Inflammatory macrophage treated with lipopolysaccharide for 4 hours (primary cell): ENCODE measurements at regions not wholly inside any gene's neighbourhood (a gene's known extent, or its start where the extent isn't known, plus 50 kb on each side); places are given as distances from the start of the nearest gene placed in this dataset.
"Not testable (repeated sequence)": the region's sequence is repeated elsewhere in the genome, so short reads cannot be mapped to it uniquely, and the experiment has no call there.

Experiments
- DNase-seq: peaks from one replicate; pipeline ENCODE4 v3.0.0-alpha.2; 2020

DNA sequence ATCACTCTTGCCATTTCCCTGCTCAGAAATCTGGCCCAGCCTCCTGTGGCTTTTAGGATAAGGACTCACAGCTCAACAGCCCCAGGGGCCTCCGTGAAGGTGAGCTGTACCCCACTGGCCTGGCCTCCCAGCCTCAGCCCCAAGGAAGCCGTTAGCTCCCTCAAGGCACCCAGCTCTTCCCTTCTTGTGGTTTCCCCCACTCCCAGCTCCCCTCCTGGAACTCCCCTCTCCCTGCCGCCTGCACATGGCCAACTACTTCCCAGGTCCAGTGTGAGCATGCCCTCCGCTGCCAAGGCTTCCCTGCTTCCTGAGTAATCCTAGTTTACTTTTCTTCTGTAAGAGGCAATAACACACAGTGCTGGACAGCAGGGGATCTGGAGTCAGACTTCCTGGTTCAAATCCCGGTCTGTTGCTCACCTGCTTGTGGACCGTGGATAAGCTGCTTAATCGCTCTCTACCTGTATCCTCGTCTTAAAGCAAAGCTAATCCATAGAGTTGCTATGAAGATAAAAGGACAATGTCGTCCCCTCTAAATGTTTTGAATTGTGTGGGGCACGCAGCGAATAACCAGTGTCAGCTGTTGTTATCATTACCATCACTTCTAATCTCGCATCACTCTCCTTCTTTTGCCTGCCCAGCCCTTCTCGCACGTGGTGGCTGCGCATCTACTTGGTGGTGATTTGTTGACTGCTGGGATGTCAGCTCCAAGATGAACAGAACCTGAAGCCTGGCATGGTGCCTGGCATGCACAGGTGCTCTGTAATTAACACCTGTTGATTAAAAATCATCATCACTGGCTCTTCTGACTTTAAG is 86.6 kb downstream of the C5orf15 start:
- no peak for DNase-seq

DNA sequence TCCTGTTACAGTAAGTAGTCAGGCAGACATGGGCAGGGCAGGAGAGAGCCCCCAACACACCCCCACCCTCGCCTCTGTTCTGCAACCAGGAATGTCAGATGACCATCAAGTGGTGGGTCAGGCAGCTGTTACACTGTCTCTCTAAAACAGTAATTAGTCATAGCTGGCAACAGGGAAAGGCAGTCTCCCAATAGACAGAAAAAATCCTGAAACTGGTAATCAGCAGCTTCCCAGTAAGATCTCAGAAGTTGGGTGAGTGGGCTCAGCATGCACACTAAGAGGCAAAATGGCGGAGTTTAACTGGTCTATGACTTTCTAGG is 90.2 kb downstream of the C5orf15 start:
- DNase-seq, result no peak

DNA sequence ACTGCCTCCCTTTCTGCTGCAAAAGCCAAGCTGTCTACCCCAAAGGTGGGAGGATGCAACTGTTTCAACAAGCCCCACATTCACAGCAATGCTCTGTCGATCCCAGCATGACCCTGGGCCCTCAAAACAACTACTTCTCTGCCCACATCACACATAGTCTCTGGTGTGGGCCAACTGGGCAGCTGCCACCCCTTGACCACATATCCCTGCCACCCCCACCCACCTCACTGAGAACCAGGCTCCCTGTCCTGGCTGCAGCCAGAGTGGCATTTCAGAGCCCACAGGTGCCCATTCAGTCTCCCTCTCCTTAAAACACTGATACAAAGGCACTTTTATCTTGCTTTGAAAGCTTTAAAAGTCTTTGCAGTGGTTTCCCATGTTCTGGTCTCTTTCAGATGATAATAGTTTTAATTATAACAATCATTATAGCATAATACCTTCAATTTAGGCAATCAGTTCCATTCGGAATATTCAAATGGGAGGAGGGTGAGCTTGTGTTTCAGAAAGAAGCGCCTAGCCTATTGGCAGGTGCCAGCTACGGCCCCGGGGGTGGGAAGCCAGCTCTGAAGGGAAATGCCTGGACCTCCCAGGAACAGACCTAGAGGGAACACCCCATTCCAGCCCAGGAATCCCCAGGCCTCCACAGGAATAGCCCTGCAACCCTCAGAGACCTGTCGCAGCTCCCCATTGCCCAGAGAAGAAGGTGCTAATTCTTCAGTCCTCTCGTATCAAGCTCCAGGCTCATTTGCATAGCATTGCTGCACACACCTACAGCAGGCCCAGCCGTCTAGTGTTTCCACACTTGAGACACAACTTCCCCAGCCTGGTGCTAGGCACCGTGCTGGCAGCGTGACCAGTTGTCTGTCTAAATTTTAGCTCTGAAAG is 90.8 kb downstream of the C5orf15 start:
- DNase-seq, result no peak

DNA sequence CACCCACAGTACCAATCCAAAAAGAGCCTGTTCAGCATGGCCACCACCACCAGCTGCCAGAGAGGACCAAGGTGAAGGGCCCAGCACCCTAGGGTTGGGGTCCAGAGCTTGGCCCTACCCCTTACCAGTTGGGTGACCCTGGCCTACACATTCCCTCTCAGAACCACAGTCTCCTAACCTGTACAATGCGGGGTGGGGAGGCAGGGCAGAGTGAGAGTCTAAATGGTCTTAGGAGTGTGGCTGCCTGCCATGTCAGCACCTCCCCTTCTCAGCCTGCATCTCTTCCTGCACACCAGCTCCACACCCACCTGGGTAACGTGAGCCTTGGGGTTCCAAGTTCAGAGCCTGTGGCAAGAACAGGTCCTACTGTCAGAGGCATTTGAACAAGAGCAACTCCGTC is 92.2 kb downstream of the C5orf15 start:
- DNase-seq, result no peak

DNA sequence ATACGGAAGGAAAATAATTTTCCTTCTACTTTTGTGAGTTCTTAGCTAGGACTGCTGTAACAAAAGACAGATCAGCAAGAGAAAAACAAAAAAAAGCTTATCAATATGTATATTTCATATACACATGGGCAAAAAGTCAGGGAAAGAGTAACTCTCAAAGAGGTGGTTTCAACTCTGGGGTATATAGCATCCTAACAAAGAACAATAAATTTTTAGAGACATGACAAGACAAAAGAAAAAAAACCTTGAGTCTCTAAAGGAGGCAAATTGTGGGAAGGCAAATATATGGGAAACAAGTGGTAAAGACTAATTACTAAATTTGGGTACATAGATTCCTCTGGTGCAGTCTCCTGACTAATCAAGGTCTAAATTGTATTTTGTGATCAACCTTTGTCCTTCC is 93.2 kb downstream of the C5orf15 start:
- DNase-seq, result no peak

DNA sequence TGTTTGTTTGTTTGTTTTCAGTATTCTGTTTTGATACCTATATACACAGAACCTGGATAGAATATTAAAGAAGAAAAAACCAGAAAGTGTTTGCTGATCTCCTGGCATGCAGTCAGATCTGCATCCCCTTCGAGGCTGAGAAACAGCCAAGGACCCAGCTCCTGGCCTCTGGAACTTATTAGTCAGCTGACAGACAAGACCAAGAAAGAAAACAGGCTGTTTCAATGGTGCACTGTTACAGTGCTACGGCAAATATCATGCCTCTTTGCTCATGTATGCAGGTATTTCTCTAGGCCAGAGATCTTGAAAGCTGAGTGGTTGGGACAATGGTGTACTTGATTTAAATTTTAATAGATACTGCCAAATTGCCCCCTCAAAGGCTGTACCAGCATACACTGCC is 95.0 kb downstream of the C5orf15 start:
- DNase-seq, result no peak

DNA sequence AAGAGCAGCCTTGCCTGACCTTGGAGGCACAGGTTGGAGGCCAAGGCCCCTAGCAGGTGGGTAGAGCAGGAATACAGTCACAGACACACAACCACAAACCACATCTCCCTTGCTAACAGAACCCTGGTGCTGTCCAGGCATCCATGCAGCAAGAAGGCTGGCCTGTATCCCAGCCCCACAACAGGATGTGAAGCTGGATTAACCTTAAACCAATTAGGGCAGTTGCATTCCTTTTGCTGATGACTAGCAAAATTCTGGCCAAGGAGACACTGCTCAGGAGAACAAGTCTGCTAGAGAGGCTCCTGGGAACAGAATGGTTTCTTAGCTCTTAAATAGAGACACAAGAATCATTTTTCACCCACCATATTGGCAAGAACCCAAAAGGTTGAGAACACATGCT is 97.8 kb downstream of the C5orf15 start:
- DNase-seq, result no peak

DNA sequence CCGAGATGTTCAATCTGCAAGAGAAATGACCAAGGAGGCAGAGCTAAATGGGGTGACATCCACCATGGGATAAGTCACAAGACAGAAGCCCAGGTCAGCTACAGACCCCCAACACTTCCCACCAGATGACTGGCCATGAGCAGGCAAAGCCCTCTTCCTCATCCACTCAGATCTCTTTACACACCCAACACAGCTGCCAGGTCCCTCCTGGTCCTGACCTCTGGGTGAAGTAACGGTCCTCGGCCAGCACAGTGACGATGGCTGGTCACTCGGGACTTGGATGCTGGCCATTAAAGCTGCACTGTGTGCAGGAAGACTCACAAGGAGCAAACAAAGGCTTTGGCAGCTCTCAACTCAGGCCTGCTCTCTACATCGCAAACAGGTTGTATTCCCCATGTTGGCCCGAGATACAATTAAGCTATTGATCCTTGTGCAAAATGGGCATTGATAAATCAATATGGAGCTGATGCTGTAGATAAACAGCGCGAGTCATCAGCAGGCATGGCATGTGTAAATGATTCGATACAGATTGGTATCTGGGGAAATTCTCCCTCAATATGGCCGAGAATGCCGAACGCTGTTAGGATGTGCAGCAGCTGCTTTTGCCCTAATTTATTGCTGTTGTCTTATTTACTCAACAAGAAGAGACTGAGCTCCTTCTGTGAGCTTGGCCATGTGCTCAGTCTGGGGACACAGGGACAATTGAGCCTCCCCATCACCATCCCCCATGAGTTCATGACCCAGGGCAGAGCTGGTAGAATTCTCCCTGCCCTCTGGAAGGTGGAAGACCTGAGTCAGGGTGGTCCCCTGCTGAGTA is 98.7 kb downstream of the C5orf15 start:
- no peak for DNase-seq

DNA sequence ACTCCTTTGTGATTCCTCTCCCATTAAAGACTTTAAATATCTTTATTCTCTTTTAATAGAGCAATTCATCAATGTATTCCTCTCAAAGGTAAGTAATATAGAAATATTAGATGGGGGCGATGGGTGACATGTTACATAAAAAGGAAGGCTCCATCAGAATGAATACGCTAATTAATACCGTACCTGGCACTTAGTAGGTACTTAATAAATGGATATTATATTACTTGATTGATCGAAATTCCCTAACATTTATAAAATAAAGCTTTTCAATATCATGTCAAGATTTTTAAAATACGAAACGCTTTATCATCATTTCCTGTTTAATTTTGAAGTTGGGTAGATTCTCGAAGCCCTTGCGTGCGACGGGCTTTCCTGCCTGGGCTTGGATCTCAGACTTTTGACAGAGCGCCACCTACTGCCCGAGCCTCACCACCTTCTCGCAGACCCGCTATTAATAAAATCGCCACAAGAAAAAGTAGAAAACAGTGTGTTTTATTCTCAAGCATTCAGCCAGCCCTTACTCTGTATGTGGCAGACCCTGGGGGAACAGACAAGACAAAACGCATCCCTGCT is 99.4 kb downstream of the C5orf15 start:
- DNase-seq, result peak; percentile 67

DNA sequence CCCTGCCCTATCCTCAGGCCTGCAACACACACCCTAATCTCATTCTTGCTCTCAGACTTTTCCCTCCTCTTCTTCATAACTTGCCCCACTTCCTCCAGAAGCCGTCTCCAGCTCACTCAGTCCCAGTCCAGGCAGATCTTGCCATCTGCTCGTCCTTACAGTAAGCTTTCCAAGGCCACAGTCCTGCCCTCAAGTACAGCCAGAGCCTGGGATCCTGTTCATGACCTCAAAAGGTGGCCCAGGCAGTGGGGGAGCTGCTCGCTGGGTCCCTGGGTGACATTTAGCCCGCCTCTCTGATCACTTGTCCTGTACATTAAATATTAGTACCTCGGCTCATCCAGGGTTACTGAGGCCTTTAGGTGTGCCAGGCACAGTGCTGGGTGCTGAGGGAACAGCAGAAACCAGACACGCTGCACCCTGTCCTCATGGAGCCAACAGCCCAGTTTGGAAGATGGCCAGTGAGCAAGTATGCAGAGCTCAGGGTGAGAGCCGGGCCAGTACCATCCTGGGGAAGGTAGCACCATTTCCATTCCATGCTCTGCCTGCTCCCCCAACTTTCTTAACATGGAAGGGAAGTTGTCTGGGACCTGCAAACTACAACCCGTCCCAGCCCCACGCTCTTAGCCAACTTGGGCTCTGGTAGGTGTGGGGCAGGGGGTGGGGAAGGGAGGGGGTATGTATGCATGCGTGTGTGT is 100.4 kb downstream of the C5orf15 start:
- no peak for DNase-seq

DNA sequence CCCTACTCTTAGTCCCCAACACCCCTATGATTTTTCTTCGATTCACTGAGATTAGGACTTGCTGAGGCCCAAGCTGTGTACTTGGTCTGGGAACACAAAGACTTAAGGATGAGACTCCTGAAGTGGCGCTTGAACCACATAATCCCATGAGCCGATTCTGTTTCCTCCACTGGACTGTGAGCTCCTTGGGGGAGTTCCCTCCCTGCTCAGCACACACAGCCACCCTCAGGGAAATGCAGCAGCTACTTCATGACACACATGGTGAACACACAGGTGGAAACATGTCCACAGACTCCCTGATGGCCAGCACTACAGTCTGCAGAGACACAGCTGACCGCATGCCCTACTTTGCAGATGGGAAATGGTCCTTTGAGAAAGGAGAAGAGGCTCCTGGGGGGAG is 101.1 kb downstream of the C5orf15 start:
- no peak for DNase-seq

DNA sequence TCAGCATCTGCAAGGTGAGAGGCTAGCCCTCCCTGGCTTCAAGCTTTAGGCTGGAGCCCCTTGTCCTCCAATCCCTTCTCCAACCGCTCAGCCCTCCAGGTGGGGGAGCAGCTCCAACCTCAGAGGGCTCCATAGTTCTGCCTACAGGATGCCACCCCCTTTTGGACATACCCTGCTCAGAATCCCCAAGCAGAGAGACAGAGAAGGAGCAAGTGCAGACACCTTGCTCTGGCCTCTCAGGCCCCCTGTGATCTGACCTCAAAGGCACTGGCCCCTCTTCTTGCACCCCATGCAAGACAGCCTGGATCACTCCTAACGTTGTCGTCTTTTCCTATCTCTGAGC is 101.6 kb downstream of the C5orf15 start:
- no peak for DNase-seq

DNA sequence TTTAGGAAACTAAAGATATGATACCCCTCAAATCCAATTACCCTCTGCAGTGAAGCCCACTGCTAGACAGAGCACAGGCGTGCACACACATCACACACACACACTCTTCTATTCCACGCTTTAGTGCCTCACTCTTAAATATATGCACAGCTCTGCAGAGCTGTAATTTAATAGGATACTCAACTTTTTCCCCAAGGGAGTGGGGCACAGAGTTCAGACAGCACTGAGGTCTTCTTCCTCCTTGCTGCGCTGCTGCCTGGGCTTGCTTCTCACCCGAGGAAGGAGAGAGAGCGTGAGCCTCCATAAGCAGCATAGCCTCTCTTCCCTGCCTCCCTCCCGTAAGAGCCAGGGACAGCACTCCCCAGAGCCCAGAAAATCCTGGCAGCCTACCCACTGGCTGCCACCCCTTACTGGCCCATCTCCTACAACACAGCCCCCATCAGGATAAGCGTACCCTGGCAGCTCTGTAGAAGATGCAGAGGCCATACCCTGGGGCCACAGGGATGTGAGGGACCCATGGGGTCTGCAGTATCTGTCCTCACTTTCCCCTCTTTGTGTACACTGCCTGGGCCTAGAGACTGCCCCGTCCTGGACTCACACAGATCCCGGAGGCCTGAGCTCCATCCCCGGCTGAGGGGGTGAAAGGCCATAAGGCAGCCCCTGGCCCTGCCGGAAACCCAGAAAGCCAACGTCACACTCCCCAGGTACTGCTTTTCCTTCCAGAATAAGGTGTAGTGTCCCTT is 102.1 kb downstream of the C5orf15 start:
- no peak for DNase-seq

DNA sequence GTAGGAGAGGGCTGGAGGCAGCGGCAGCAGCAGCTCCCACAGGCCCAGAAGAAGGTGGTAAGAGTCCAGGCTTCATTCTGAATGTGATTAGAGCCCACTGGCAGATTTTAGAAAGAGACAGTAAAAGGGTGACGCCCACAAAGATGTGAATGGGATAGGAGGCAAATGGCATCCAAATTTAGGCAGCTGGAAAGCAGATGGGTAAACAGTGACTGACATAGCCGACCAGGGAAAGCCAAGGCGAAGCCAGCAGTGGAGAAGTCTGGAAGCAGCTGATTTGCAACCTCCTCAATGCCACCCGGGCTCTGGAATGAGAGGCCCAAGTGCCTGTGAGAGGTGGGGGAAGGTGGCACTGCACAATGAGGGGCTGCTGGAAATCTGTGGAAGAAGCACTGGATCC is 103.3 kb downstream of the C5orf15 start:
- no peak for DNase-seq

DNA sequence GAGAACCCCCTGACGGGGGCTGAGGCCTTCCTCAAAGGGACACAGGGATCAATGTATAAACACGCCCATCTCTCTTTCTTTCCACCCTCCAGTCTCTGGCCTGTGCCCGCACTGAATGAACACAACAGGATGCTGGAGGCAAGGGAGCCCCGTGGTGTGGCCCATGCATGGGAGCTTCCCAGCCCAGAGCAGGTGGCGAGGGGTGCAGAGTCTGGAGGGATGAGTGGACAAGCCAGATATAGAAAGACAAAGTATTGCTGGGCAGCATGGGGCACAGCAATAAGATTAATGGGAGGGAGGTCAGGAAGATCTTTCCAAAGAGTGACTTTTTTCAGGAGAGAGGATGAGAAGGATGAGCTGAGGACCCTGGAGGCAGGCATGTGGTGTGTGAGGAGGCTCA is 103.7 kb downstream of the C5orf15 start:
- DNase-seq, result no peak

DNA sequence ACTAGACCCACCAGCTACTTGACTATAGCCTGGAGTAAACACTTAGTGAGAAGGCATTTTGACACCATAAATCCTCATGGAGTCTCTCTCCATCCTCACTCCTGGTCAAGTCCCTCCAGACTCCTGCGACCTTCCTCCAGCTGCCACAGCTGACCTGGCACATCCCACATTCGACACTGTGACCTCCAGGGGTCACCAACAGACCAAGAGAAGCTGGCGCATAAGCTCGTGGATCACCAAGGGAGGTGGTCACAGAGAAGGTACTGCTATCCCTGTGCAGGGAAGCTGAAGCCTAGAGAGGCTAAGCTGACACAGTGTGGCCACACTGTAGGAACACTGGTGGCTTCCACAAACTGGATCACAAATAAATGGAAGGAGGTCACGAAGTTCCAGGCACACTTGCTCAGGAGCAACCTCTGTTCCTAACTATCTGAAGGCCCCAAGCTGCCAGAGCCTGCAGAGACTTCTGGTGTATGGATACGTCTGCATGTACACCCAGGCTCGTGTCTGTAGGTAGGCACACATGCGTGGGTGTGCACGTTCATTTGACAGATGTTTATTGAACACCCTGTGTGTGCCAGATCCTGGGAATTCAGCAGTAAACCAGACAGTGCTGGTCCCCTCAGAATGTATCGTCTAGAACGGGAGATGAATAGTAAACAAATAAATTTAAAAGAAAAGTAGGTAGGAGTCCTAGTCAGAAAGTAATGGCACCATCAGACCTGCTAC is 104.4 kb downstream of the C5orf15 start:
- DNase-seq, result no peak

DNA sequence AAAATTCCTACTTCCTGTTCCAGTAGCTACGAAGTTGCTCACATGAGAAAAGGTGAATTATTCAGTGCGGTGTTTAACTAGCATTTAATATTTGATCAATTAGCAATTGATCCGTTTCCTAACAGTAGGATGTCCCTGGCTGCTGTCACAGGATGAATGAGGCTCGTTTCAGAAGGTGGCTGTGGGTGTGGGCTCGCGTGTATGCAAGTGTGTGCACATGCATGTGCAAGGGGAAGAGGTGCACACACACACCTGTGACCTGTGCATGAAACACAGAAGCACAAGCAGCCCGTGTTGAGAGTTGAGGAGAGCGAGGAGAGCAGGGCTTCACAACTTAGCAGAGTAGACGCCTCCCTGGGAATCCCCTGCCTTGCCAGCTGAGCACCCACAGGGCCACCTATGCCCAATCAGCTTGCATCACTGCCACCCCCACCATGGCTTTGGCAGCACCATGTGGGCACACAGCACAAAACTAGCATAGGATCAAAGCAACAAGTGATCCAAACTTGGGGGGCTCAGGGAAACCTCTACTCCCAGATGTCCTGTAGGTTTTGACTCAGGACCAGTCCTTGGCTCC is 107.2 kb downstream of the C5orf15 start:
- DNase-seq, result no peak

DNA sequence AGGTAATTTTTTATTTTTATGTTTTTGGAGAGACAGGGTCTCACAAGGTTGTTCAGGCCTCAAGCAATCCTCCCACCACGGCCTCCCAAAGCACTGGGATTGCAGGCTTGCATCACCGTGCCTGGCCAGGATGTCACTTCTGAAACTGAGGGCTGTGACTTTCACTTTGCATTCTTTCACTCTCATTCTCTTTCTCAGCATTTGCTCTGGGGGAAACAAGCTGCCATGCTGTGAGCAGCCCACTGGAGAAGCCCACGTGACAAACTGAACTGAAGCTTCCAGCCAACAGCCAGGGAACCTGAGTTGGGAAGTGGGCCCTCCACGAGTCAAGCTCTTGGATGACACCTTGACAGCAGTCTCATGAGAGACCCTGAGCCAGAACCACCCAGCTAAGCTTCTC is 109.4 kb downstream of the C5orf15 start:
- DNase-seq, result no peak

DNA sequence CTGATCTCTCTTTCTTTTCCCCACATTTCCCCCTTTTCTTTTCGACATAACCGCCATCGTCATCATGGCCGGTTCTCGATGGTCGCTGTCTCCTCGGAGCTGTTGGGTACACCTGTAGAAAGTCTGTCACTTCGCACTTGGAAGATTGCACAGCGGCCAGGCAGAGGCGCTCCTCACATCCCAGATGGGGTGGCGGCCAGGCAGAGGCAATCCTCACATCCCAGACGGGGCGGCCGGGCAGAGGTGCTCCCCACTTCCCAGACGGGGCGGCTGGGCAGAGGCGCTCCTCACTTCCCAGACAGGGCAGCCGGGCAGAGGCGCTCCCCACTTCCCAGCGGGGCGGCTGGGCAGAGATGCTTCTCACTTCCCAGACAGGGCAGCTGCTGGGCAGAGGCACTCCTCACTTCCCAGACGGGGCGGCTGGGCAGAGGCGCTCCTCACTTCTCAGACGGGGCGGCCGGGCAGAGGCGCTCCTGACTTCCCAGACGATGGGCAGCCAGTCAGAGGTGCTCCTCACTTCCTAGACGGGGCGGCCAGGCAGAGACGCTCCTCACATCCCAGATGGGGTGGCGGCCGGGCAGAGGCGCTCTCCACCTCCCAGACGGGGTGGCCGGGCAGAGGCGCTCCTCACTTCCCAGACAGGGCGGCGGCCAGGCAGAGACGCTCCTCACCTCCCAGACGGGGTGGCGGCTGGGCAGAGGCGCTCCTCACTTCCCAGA is 110.7 kb downstream of the C5orf15 start:
- not testable (repeated sequence) for DNase-seq

DNA sequence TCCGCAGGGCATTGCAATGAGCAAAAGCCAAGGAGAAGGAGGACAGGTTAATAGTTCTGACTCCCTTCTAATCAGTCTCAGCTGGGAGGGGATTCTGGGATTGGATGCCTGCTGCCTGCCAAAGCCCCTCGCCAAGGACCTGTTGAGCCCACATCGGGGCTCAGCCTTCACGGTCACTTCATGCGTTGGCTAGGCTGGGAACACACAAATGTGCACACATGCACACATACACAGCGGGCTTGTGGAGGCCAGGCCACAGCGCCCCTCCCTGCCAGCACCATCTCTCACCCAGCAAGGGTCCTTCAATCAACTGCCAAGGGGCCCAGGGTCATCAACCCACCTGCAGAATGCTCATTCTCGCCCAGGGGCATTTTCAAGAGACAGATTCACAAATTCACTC is 113.9 kb downstream of the C5orf15 start:
- DNase-seq, result no peak
